Testis (tissue), 2 donors: ENCODE measurements at regions not wholly inside any gene's neighbourhood (a gene's known extent, or its start where the extent isn't known, plus 50 kb on each side); places are given as distances from the start of the nearest gene placed in this dataset.

ENCODE experiments used
- DNase-seq: peaks from one replicate; pipeline ENCODE4 v3.0.0-alpha.2; 2019
- H3K27ac ChIP-seq, 2 donors: fragments of 200-600 bp; sonication (generic); one replicate each; pipeline ENCODE4 v1.5.1; 2019
- H3K27me3 ChIP-seq: fragments of 200-600 bp; sonication (generic); one replicate; pipeline ENCODE4 v1.5.1; 2019
- H3K36me3 ChIP-seq: fragments of 200-600 bp; sonication (generic); one replicate; pipeline ENCODE4 v1.5.1; 2017; ENCODE audit warnings: low read depth; ENCODE audit errors: missing control alignments
- H3K4me1 ChIP-seq: fragments of 200-600 bp; sonication (generic); one replicate; pipeline ENCODE4 v1.5.1; 2019
- H3K4me3 ChIP-seq, 2 donors: fragments of 200-600 bp; sonication (generic); one replicate each; pipeline ENCODE4 v1.5.1; 2017 to 2019
- H3K9me3 ChIP-seq: fragments of 200-600 bp; sonication (generic); one replicate; pipeline ENCODE4 v1.5.1; 2017
- POLR2A ChIP-seq: fragments of 450-650 bp; IDR thresholded peaks from one replicate; pipeline ENCODE4 v1.6.1; 2017; ENCODE audit warnings: antibody characterized with exemption, mild to moderate bottlenecking, moderate library complexity
- WGBS, 2 donors: methylation state at CpG; one replicate each; pipeline ENCODE4 v1.1.5; 2018; 5-methylcytosine and 5-hydroxymethylcytosine counted together
- intact Hi-C: fragments of 100-400 bp; cut with DNase I; formaldehyde crosslinking; loops from one replicate; pipeline ENCODE4 v1.15.1; 2023; ENCODE audit warnings: low total_unique reads
- TF ChIP-seq, protein P1 (sequence below), 3 experiments: fragments of 450-650 bp in 2 of 3; fragments of 200-600 bp in 1 of 3; sonication (generic) in 1 of 3; IDR thresholded peaks; one replicate each; pipeline ENCODE4 v1.5.1; 2016 to 2019; ENCODE audit warnings: antibody characterized with exemption in 3 of 3, mild to moderate bottlenecking in 2 of 3, moderate library complexity in 1 of 3

DNA sequence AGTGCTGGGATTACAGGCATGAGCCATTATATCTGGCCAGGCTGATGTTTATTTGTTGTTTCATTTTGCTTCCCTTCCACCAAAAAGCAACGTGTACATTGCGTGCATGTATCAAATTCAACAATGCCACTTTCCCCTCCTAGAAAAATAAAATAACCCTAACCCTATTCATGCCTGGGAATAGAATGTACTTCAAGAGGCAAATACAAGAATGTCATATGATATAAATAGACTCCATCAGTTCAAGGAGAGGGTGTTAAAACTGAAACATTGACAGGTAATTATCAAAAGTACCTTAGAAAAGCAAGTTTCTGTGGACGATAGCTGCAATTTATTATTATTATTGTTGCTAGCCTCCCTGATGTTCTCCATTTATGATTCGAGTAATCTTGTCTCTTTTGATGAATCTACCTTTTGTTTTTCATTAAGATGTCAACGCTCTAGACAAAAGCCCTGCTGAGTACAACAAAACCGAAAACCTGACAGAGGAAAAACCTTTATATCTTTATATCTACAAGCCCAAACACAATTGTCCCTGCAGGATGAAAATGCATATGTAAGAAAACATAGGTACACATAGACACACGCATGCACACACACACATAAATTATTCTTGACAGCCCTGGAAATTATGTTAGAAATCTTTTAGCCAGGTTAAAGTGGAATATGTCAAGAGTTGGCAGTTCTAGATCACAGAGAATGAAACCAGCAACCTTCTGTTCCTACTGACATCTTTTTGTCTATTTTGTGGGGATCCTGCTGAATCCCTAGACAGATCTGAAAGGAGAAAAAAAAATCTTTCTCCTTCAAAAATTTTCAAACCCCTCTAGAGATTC lies 98.9 kb downstream of the BTG1 start:
- H3K9me3 ChIP-seq, result no peaks in the 10 kb centered on the region
- H3K27me3 ChIP-seq, result no peaks in the 10 kb centered on the region
- 73 to 75% methylated on average over 7 of the region's 7 CpGs for WGBS, 2 donors
- intact Hi-C loops, result no loop called here
- TF ChIP-seq, protein P1, sequence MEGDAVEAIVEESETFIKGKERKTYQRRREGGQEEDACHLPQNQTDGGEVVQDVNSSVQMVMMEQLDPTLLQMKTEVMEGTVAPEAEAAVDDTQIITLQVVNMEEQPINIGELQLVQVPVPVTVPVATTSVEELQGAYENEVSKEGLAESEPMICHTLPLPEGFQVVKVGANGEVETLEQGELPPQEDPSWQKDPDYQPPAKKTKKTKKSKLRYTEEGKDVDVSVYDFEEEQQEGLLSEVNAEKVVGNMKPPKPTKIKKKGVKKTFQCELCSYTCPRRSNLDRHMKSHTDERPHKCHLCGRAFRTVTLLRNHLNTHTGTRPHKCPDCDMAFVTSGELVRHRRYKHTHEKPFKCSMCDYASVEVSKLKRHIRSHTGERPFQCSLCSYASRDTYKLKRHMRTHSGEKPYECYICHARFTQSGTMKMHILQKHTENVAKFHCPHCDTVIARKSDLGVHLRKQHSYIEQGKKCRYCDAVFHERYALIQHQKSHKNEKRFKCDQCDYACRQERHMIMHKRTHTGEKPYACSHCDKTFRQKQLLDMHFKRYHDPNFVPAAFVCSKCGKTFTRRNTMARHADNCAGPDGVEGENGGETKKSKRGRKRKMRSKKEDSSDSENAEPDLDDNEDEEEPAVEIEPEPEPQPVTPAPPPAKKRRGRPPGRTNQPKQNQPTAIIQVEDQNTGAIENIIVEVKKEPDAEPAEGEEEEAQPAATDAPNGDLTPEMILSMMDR (IDR thresholded peaks at IDR 0.05), result no peak
- TF ChIP-seq POLR2A, result no peak
- DNase-seq, result no peak
- H3K4me3 ChIP-seq, result no peak overlapping the region
- no peaks in the 10 kb centered on the region for H3K4me1 ChIP-seq
- H3K27ac ChIP-seq, result no peak overlapping the region
- no peaks in the 10 kb centered on the region for H3K36me3 ChIP-seq

DNA sequence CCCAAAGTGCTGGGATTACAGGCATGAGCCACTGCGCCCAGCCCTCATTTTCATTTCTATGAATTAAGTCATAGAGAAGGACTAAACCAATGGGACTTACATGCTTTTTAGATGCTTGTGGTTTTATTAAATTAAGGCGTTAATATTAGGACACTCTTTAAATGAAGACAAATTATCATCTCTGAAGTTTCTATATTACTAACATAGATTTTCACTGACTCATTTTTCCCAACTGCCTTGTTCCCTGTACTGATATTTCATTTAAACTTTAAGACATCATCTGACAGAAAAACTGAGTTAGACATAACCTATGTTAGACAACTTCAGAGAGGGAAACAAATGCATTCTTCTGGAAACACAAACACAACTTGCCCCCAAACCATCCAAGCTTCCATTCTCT lies 99.8 kb downstream of the BTG1 start:
- 92 to 96% methylated on average over 2 of the region's 2 CpGs for WGBS, 2 donors
- H3K27me3 ChIP-seq, result no peaks in the 10 kb centered on the region
- DNase-seq, result no peak

DNA sequence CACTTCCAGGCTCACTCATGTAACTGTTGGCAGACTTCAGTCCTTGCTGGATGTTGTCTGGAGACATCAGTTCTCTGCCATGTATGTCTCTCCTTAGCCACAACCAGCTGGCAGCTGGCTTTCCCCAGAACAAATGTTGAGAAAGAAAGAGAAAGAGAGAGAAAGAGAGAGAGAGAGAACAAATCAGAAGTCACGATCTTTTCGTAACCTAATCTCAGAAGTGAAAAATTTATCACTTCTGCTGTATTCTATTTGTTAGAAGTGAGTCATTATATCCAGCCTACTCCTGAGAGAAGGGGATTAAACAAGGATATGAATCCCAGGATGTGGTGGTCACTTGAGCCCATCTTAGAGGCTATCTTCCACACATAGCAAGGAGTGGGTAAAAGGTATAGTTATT lies 101.2 kb downstream of the BTG1 start:
- Histone ChIP-seq H3K9me3 (no peaks in the 10 kb centered on the region), H3K27me3 (no peaks in the 10 kb centered on the region), H3K4me3 (no peak overlapping the region), H3K27ac (no peak overlapping the region), H3K36me3 (no peaks in the 10 kb centered on the region), H3K4me1 (no peaks in the 10 kb centered on the region)
- DNase-seq, result no peak
- WGBS, 2 donors, result 94 to 96% methylated on average over 2 of the region's 2 CpGs
- TF ChIP-seq, protein P1 (IDR thresholded peaks at IDR 0.05), result no peak
- TF ChIP-seq POLR2A, result no peak
- intact Hi-C loops, result no loop called here

More for the DNA sequence above, 99.8 kb downstream of the BTG1 start:
- no peak for TF ChIP-seq POLR2A
- TF ChIP-seq, protein P1 (IDR thresholded peaks at IDR 0.05), result no peak
- intact Hi-C loops, result no loop called here
- Histone ChIP-seq H3K36me3 (no peaks in the 10 kb centered on the region), H3K4me1 (no peaks in the 10 kb centered on the region), H3K4me3 (no peak overlapping the region), H3K27ac (no peak overlapping the region), H3K9me3 (no peaks in the 10 kb centered on the region)

DNA sequence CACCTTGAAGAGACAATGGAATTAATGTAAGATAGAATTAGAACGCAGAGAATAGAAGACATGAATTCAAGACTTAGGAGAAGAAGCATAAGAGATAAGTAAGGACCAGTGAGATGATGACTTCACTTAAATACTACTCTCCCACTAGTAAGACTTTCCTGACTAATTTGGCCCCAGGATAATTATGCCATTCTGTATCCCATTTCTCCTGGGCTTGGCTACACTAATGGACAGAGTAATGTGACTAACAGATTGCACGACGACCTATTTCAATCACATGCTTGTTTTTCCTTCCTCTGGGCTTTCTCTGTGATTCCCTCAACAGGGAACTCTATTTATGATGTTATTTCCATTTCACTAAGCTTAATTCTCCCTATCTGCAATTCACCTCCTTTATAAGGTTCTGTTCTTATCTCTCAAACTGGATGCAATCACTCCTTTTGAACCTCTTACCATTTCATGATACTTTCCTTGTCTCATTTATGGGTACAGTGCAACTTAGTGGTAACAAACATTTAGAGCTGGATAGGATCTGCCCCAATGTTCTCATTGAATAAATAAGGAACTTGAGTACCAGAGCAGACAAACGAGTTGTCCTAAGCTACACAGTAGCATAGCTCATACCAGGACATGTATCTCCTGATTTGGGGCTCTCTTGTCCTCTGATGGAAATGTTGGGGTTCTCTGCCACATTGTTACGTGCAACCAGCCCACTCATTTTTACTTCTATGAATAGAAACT lies 102.7 kb downstream of the BTG1 start:
- no peaks in the 10 kb centered on the region for H3K4me1 ChIP-seq
- no peaks in the 10 kb centered on the region for H3K27me3 ChIP-seq
- intact Hi-C loops, result no loop called here
- WGBS, 2 donors, result 90 to 96% methylated on average over 5 of the region's 5 CpGs
- no peak for DNase-seq
- no peaks in the 10 kb centered on the region for H3K36me3 ChIP-seq
- no peak overlapping the region for H3K4me3 ChIP-seq
- no peak overlapping the region for H3K27ac ChIP-seq
- no peak for TF ChIP-seq POLR2A
- TF ChIP-seq, protein P1 (IDR thresholded peaks at IDR 0.05), result no peak
- H3K9me3 ChIP-seq, result no peaks in the 10 kb centered on the region
